GM21576 (cell line): ENCODE measurements at regions not wholly inside any gene's neighbourhood (a gene's known extent, or its start where the extent isn't known, plus 50 kb on each side); places are given as distances from the start of the nearest gene placed in this dataset.
"Not testable (repeated sequence)": the region's sequence is repeated elsewhere in the genome, so short reads cannot be mapped to it uniquely, and the experiment has no call there.

Source experiments
- ATAC-seq: cut with Tn5 transposase; IDR thresholded peaks from one replicate; pipeline ENCODE4 v1.9.1; 2021; ENCODE audit warnings: mild to moderate bottlenecking, moderate library complexity; ENCODE audit not compliant: unreplicated experiment

DNA sequence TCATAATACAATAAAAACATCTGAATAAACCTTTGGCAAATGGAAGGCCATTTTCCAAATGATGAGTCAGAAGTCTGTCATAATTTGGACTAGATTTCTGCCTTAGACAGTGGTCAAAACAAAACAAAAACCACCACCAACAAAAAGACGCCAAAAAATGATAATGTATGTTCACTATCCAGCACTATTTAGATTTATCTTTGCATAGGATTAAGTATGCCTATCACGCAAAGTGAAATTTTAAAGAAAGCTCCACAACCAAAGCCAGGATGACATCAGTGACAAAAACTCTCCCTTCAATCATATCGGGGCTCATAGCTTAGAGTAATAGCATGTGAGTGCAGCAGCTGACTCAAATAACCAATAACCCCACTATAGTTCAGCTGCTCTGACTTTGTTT is 201.9 kb downstream of the MOXD1 start:
- ATAC-seq: no peak

DNA sequence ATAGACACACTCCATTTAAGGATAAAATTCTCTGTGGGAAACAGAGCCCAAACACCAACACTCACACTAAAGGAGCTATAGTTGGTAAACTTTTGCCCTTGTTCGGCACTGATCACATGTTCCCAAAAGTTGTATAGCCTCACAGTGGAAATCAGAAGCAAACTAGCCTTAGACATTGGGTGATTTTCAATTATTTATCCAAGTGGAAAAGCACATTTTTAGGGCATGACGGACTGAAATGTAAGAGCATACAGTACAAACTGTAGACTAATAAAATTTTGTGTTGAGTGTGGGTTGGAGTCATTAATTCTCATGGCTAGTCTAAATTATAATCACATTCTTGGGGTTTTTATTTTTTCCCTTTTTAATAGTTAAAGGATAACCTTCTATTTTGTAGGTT is 202.4 kb downstream of the MOXD1 start:
- no peak for ATAC-seq

GRCh38 chr6:132198040-132198439 is 203.2 kb downstream of the MOXD1 start:
- no peak for ATAC-seq

DNA sequence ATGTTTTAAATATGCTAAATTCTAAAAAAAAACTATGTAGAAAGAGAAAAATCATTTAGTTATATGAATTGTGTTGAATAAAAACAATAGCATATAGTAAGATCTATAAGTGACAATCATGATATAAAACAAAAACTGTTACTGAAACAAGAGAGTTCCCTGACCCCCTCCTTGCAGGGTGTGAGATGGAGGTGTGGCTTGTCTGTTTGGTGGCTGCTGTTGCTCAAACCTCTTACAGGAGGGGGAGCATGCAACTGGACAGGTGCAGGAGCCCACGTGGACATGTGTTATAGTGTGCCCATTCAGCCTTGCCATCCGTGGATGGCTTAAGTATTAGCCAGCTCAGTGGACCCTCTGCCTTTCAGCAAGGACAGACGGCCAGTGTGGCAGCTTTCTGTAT is 206.7 kb downstream of the MOXD1 start:
- ATAC-seq: no peak

- no peak for ATAC-seq
Observed at GRCh38 chr6:132192631-132193030, 208.6 kb downstream of the MOXD1 start.

DNA sequence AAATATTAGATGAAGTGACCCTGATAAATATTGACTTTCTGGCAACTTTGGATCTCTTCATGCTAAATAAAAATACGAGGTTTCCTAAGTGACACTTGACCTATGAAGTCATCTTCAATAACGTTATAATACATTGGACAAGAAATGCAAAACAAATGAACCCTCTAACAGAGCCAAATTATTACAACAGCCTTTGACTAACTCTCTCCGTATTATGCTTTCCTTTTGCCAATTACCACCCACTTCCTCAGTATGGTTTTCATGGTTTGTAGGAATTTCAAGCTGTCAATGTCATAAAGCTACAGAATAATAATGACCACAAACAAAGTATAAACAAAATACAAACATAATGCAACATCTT is 210.5 kb downstream of the MOXD1 start:
- no peak for ATAC-seq

GRCh38 chr6:132190097-132190814 is 211.0 kb downstream of the MOXD1 start:
- peak; percentile 75 for ATAC-seq

DNA sequence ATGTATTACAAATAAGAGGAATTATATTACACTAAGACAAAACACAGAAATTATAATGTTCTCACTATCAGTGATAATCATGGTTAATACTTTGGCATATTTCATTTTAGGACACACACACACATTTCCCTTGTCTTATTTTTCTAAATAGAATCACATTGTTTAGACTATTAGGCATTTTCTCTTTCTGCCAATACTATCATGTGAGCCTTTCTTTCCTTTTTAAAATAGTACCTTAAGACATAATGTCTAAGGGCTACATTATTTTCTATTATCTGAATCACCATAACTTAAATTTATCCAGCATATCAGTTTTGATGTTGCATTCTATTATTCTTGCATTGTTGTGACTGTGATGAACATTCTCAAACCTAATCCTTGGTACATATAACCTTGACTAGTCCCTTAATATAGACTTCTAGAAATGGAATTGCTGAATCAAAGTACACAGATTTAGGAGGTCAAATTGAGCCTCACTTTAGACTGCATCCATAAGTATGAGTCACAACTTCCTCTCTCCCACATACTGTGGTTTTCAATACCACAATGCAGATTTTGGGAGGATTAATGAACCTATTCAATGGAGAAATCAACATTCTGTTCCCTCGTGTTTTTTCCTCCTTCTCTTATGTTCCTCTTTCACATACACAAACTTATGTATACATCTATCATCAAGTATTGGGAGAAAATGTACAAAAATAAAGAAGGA is 212.6 kb downstream of the MOXD1 start:
- ATAC-seq: no peak

GRCh38 chr6:132187816-132188215 is 213.5 kb downstream of the MOXD1 start:
- no peak for ATAC-seq

DNA sequence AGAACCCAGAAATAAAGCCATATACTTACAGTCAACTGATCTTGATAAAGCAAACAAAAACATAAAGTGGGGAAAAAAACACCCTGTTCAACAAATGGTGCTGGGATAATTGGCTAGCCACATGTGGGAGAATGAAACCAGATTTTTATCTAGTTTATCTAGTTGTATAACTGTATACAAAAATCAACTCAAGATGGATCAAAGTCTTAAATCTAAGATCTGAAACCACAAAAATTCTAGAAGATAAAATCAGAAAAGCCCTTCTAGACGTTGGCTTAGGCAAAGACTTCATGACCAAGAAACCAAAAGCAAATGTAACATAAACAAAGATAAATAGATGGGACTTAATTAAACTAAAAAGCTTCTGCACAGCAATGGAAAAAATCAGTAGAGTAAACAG is 216.3 kb downstream of the MOXD1 start:
- ATAC-seq: not testable (repeated sequence)

GRCh38 chr6:132179955-132180354 is 221.3 kb downstream of the MOXD1 start:
- ATAC-seq: no peak

DNA sequence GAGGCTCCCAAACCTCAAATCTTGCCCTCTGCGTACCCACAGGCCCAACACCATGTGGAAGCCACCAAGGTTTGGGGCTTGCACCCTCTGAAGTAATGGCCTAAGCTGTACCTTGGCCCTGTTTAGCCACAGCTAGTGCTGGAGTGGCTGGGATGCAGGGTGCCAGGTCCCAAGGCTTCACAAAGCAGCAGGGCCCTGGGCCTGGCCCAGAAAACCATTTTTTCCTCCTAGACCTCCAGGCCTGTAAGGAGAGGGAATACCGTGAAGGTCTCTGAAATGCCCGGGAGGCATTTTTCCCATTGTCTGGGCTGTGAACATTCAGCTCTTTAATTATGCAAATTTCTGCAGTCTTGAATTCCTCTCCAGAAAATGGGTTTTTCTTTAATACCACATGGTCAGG is 223.7 kb upstream of the CCN2 start:
- no peak for ATAC-seq

- ATAC-seq: no peak
Observed at GRCh38 chr6:132168961-132169360, 217.8 kb upstream of the CCN2 start.

- ATAC-seq: no peak
Observed at GRCh38 chr6:132167929-132168892, 217.0 kb upstream of the CCN2 start.

DNA sequence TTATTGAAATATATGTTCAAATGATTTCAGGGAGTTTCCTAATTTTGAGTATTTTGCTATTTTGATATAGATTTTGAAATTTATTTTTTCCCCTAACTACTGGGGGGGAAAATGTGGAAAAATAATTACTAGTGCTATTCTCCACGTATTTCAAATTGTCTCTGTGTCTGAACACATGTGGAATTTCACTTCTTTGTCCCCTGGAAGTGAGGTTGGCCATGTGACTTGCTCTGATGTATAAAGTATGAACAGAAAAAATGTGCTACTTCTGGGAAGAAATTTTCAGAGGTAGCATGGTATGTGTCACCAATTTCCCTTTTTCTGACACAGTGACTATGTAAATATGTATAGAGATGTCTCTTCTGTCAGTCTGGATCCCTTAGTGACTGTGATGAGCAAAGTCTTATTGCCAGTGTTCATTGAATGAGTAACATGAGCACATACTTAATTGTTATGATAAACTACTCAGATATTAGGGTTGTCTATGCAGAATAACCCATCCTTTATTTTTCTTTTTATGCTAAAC is 215.4 kb upstream of the CCN2 start:
- ATAC-seq: no peak

- no peak for ATAC-seq
Observed at GRCh38 chr6:132165677-132166076, 214.5 kb upstream of the CCN2 start.

GRCh38 chr6:132161283-132161682 is 210.1 kb upstream of the CCN2 start:
- ATAC-seq: no peak

DNA sequence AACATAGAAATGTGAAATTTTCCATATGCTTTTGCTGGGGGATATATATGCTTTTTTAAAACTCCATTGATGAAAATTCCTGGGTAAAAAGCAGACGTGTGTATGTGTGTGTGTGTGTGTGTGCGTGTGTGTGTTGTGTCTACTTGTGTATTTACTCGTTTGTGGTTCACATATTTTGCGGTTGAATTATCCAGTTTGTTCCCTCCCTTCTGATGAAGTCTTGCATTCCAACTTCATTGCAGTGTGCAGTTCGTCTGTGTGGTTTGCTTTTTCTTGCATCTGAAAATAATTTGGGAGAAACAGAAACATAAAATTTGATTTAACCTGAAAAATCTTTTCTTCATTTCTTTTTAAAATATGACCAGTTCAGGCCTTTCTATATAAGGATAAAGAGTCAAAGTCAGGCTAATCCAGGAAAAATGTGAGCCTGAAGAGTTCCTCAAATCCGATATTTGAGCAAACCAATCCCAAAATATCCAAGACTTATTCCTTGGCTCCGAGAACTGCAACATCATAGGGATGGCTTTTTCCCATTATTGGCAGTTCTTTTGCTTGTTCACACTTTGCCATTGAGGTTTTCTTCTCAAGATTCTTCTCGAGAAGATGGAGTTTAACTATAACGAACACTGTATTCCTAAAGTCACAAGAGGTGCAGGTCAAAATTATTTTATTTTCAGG is 202.2 kb upstream of the CCN2 start:
- ATAC-seq: no peak

GRCh38 chr6:132147530-132148011 is 196.4 kb upstream of the CCN2 start:
- ATAC-seq: no peak

GRCh38 chr6:132144456-132144855 is 193.3 kb upstream of the CCN2 start:
- ATAC-seq: no peak

- ATAC-seq: no peak
Observed at GRCh38 chr6:132143258-132143657, 192.1 kb upstream of the CCN2 start.
